Peyer's patch (tissue), 2 donors: ENCODE measurements at regions not wholly inside any gene's neighbourhood (a gene's known extent, or its start where the extent isn't known, plus 50 kb on each side); places are given as distances from the start of the nearest gene placed in this dataset.

Source experiments
- small RNA-seq, 2 donors: library from RNA; depleted of rRNA; stranded (forward); fragments of <200 nt; gene quantifications; one replicate each; pipeline ENCODE3, GENCODE V24; 2016

Small RNA genes in the stretch of these regions (small RNA-seq; reads per million reads assigned to genes)
- 0 reads per million in 2 donors for gene AC109635.3
